GM21786 (cell line): ENCODE measurements at regions not wholly inside any gene's neighbourhood (a gene's known extent, or its start where the extent isn't known, plus 50 kb on each side); places are given as distances from the start of the nearest gene placed in this dataset.
"Not testable (repeated sequence)": the region's sequence is repeated elsewhere in the genome, so short reads cannot be mapped to it uniquely, and the experiment has no call there.

ENCODE experiments used
- ATAC-seq: cut with Tn5 transposase; IDR thresholded peaks from one replicate; pipeline ENCODE4 v1.9.1; 2021; ENCODE audit not compliant: unreplicated experiment

- ATAC-seq: no peak
These were observed 1294.5 kb downstream of the KHDRBS2 start for GRCh38 chr6:60991427-60992028.

- no peak for ATAC-seq
These were observed 1333.5 kb downstream of the KHDRBS2 start for GRCh38 chr6:60952500-60952899.

GRCh38 chr6:60950221-60950923 is 1335.7 kb downstream of the KHDRBS2 start:
- ATAC-seq: not testable (repeated sequence)

- ATAC-seq: not testable (repeated sequence)
These were observed 1338.6 kb downstream of the KHDRBS2 start for GRCh38 chr6:60947416-60947815.

GRCh38 chr6:60944803-60945202 is 1341.2 kb downstream of the KHDRBS2 start:
- not testable (repeated sequence) for ATAC-seq

- ATAC-seq: not testable (repeated sequence)
These were observed 1350.1 kb downstream of the KHDRBS2 start for GRCh38 chr6:60935970-60936369.

GRCh38 chr6:60919652-60920051 is 1366.4 kb downstream of the KHDRBS2 start:
- not testable (repeated sequence) for ATAC-seq

- not testable (repeated sequence) for ATAC-seq
These were observed 1382.2 kb downstream of the KHDRBS2 start for GRCh38 chr6:60903860-60904259.

- ATAC-seq: not testable (repeated sequence)
These were observed 1392.7 kb downstream of the KHDRBS2 start for GRCh38 chr6:60893374-60893773.

- no peak for ATAC-seq
These were observed 1394.4 kb downstream of the KHDRBS2 start for GRCh38 chr6:60891606-60892005.

- not testable (repeated sequence) for ATAC-seq
These were observed 1408.6 kb downstream of the KHDRBS2 start for GRCh38 chr6:60877396-60877795.

- not testable (repeated sequence) for ATAC-seq
These were observed 1415.2 kb downstream of the KHDRBS2 start for GRCh38 chr6:60870779-60871178.

GRCh38 chr6:60867548-60867947 is 1418.5 kb downstream of the KHDRBS2 start:
- no peak for ATAC-seq

GRCh38 chr6:60843175-60843982 is 1442.6 kb downstream of the KHDRBS2 start:
- ATAC-seq: not testable (repeated sequence)

GRCh38 chr6:60830726-60831125 is 1455.3 kb downstream of the KHDRBS2 start:
- ATAC-seq: not testable (repeated sequence)

GRCh38 chr6:60822597-60822996 is 1463.4 kb downstream of the KHDRBS2 start:
- ATAC-seq: not testable (repeated sequence)

- ATAC-seq: not testable (repeated sequence)
These were observed 1468.0 kb downstream of the KHDRBS2 start for GRCh38 chr6:60818072-60818471.

GRCh38 chr6:60814784-60815183 is 1471.2 kb downstream of the KHDRBS2 start:
- ATAC-seq: not testable (repeated sequence)

- ATAC-seq: not testable (repeated sequence)
These were observed 1472.0 kb downstream of the KHDRBS2 start for GRCh38 chr6:60813897-60814596.

- ATAC-seq: not testable (repeated sequence)
These were observed 1475.8 kb downstream of the KHDRBS2 start for GRCh38 chr6:60810216-60810615.

GRCh38 chr6:60799146-60799545 is 1486.9 kb downstream of the KHDRBS2 start:
- ATAC-seq: not testable (repeated sequence)
